ENCODE measurements at regions not wholly inside any gene's neighbourhood (a gene's known extent, or its start where the extent isn't known, plus 50 kb on each side); places are given as distances from the start of the nearest gene placed in this dataset.
"Not testable (repeated sequence)": the region's sequence is repeated elsewhere in the genome, so short reads cannot be mapped to it uniquely, and the experiment has no call there.

- H3K4me3 ChIP-seq (replicated peaks in 1 of 3; ENCODE audit: insufficient read depth in 1 of 3, low read depth in 1 of 3, low read length in 3 of 3); H3K27ac ChIP-seq (ENCODE audit: insufficient read depth, low read depth, low read length); H3K9me3 ChIP-seq (replicated peaks; ENCODE audit: control insufficient read depth, insufficient read depth, low read length); intact Hi-C loops (cut with micrococcal nuclease); H3K79me2 ChIP-seq (ENCODE audit: control insufficient read depth, insufficient read depth, low read length); H3K9ac ChIP-seq (replicated peaks; ENCODE audit: extremely low read depth, insufficient read depth, low read length); H3K9me1 ChIP-seq (replicated peaks; ENCODE audit: control insufficient read depth, extremely low read depth, insufficient read depth, low read length); H3K36me3 ChIP-seq (ENCODE audit: control insufficient read depth in 2 of 2, extremely low read depth in 1 of 2, insufficient read depth in 2 of 2, low read length in 2 of 2); BruUV-seq (replicated peaks); H2AFZ ChIP-seq (ENCODE audit: low read depth, low read length); H4K20me1 ChIP-seq (replicated peaks; ENCODE audit: control insufficient read depth, extremely low read depth, insufficient read depth, low read length); FAIRE-seq; CTCF ChIA-PET; H3K4me1 ChIP-seq (ENCODE audit: control insufficient read depth, extremely low read depth, insufficient read depth, low read length); DNase-seq (ENCODE audit: low read depth, low spot score); H3K27me3 ChIP-seq (ENCODE audit: control insufficient read depth in 2 of 2, insufficient read depth in 2 of 2, low read length in 2 of 2); H3K4me2 ChIP-seq (ENCODE audit: insufficient read depth, low read length); POLR2A ChIA-PET; dilution Hi-C loops (cut with MboI; ENCODE audit: extremely low pct_ligation_motif_present, low sequenced_read_pairs): not testable (repeated sequence)
These were observed 94.5 kb upstream of the PLGLB2 start for GRCh38 chr2:87653373-87653772.

GRCh38 chr2:87654136-87654814, 93.6 kb upstream of the PLGLB2 start:
- H4K20me1 ChIP-seq (replicated peaks; ENCODE audit: control insufficient read depth, extremely low read depth, insufficient read depth, low read length); H3K4me3 ChIP-seq (replicated peaks in 1 of 3; ENCODE audit: insufficient read depth in 1 of 3, low read depth in 1 of 3, low read length in 3 of 3); H3K36me3 ChIP-seq (ENCODE audit: control insufficient read depth in 2 of 2, extremely low read depth in 1 of 2, insufficient read depth in 2 of 2, low read length in 2 of 2); H3K9me3 ChIP-seq (replicated peaks; ENCODE audit: control insufficient read depth, insufficient read depth, low read length); H3K4me1 ChIP-seq (ENCODE audit: control insufficient read depth, extremely low read depth, insufficient read depth, low read length); DNase-seq (ENCODE audit: low read depth, low spot score); POLR2A ChIA-PET; H3K9ac ChIP-seq (replicated peaks; ENCODE audit: extremely low read depth, insufficient read depth, low read length); H2AFZ ChIP-seq (ENCODE audit: low read depth, low read length); intact Hi-C loops (cut with micrococcal nuclease); FAIRE-seq; H3K27me3 ChIP-seq (ENCODE audit: control insufficient read depth in 2 of 2, insufficient read depth in 2 of 2, low read length in 2 of 2); BruUV-seq (replicated peaks); H3K4me2 ChIP-seq (ENCODE audit: insufficient read depth, low read length); CTCF ChIA-PET; H3K79me2 ChIP-seq (ENCODE audit: control insufficient read depth, insufficient read depth, low read length); H3K9me1 ChIP-seq (replicated peaks; ENCODE audit: control insufficient read depth, extremely low read depth, insufficient read depth, low read length); H3K27ac ChIP-seq (ENCODE audit: insufficient read depth, low read depth, low read length); dilution Hi-C loops (cut with MboI; ENCODE audit: extremely low pct_ligation_motif_present, low sequenced_read_pairs): not testable (repeated sequence)

GRCh38 chr2:87657915-87658314, 90.0 kb upstream of the PLGLB2 start:
- BruUV-seq (replicated peaks); dilution Hi-C loops (cut with MboI; ENCODE audit: extremely low pct_ligation_motif_present, low sequenced_read_pairs); H2AFZ ChIP-seq (ENCODE audit: low read depth, low read length); H3K9ac ChIP-seq (replicated peaks; ENCODE audit: extremely low read depth, insufficient read depth, low read length); H3K9me1 ChIP-seq (replicated peaks; ENCODE audit: control insufficient read depth, extremely low read depth, insufficient read depth, low read length); H3K36me3 ChIP-seq (ENCODE audit: control insufficient read depth in 2 of 2, extremely low read depth in 1 of 2, insufficient read depth in 2 of 2, low read length in 2 of 2); DNase-seq (ENCODE audit: low read depth, low spot score); H3K4me3 ChIP-seq (replicated peaks in 1 of 3; ENCODE audit: insufficient read depth in 1 of 3, low read depth in 1 of 3, low read length in 3 of 3); CTCF ChIA-PET; H4K20me1 ChIP-seq (replicated peaks; ENCODE audit: control insufficient read depth, extremely low read depth, insufficient read depth, low read length); H3K27me3 ChIP-seq (ENCODE audit: control insufficient read depth in 2 of 2, insufficient read depth in 2 of 2, low read length in 2 of 2); FAIRE-seq; H3K9me3 ChIP-seq (replicated peaks; ENCODE audit: control insufficient read depth, insufficient read depth, low read length); H3K79me2 ChIP-seq (ENCODE audit: control insufficient read depth, insufficient read depth, low read length); H3K4me2 ChIP-seq (ENCODE audit: insufficient read depth, low read length); intact Hi-C loops (cut with micrococcal nuclease); H3K4me1 ChIP-seq (ENCODE audit: control insufficient read depth, extremely low read depth, insufficient read depth, low read length); POLR2A ChIA-PET; H3K27ac ChIP-seq (ENCODE audit: insufficient read depth, low read depth, low read length): not testable (repeated sequence)

DNA sequence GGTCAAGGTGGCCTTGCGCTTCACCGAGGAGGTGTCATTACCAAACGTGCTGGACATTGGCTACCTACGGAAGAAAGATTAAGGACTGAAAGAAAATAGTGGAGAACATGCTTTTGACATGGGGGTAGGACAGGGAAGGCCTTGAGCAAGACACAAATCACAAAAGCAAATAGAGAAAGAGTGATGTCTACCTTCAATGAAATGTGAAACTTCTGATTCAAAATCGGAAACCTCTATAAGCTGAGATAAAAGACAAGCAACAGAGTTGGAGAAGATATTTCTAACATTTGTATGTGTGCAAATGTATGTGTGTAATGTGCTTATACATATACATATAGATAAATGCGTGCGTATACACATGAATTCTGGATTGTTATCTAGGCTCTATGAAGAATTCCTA, 89.5 kb upstream of the PLGLB2 start:
- H3K4me3 ChIP-seq (replicated peaks in 1 of 3; ENCODE audit: insufficient read depth in 1 of 3, low read depth in 1 of 3, low read length in 3 of 3); H3K4me1 ChIP-seq (ENCODE audit: control insufficient read depth, extremely low read depth, insufficient read depth, low read length); H3K27ac ChIP-seq (ENCODE audit: insufficient read depth, low read depth, low read length); H3K9me3 ChIP-seq (replicated peaks; ENCODE audit: control insufficient read depth, insufficient read depth, low read length); H3K9ac ChIP-seq (replicated peaks; ENCODE audit: extremely low read depth, insufficient read depth, low read length); H3K9me1 ChIP-seq (replicated peaks; ENCODE audit: control insufficient read depth, extremely low read depth, insufficient read depth, low read length); POLR2A ChIA-PET; DNase-seq (ENCODE audit: low read depth, low spot score); dilution Hi-C loops (cut with MboI; ENCODE audit: extremely low pct_ligation_motif_present, low sequenced_read_pairs); BruUV-seq (replicated peaks); H3K79me2 ChIP-seq (ENCODE audit: control insufficient read depth, insufficient read depth, low read length); intact Hi-C loops (cut with micrococcal nuclease); H3K27me3 ChIP-seq (ENCODE audit: control insufficient read depth in 2 of 2, insufficient read depth in 2 of 2, low read length in 2 of 2); H3K4me2 ChIP-seq (ENCODE audit: insufficient read depth, low read length); H3K36me3 ChIP-seq (ENCODE audit: control insufficient read depth in 2 of 2, extremely low read depth in 1 of 2, insufficient read depth in 2 of 2, low read length in 2 of 2); CTCF ChIA-PET; FAIRE-seq; H2AFZ ChIP-seq (ENCODE audit: low read depth, low read length); H4K20me1 ChIP-seq (replicated peaks; ENCODE audit: control insufficient read depth, extremely low read depth, insufficient read depth, low read length): not testable (repeated sequence)
